GM19463 (cell line): ENCODE measurements at regions not wholly inside any gene's neighbourhood (a gene's known extent, or its start where the extent isn't known, plus 50 kb on each side); places are given as distances from the start of the nearest gene placed in this dataset.

Experiments used
- ATAC-seq: cut with Tn5 transposase; IDR thresholded peaks from one replicate; pipeline ENCODE4 v1.9.1; 2021; ENCODE audit warnings: mild to moderate bottlenecking, moderate library complexity; ENCODE audit not compliant: unreplicated experiment

GRCh38 chr1:163796394-163796821 lies 474.7 kb downstream of the NUF2 start:
- no peak for ATAC-seq

DNA sequence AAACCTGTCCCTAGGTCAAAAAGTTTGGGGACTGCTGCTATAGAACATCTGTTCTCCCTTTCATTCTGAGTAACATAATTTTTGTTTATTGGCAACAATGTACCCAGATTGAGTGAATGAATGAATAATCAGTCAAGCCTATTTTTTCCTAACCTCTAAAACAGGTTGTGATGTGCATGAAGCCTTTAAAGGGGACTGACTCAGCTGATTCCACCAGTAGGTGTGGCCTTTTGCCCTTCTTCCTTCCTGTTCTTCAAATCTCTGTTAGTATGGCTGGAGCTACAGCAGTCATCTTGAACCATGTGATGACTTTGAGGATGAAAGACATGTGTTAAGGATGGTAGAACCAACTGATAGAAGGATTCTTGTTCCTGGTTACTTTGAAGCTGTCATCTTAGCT lies 476.1 kb downstream of the NUF2 start:
- ATAC-seq = no peak

DNA sequence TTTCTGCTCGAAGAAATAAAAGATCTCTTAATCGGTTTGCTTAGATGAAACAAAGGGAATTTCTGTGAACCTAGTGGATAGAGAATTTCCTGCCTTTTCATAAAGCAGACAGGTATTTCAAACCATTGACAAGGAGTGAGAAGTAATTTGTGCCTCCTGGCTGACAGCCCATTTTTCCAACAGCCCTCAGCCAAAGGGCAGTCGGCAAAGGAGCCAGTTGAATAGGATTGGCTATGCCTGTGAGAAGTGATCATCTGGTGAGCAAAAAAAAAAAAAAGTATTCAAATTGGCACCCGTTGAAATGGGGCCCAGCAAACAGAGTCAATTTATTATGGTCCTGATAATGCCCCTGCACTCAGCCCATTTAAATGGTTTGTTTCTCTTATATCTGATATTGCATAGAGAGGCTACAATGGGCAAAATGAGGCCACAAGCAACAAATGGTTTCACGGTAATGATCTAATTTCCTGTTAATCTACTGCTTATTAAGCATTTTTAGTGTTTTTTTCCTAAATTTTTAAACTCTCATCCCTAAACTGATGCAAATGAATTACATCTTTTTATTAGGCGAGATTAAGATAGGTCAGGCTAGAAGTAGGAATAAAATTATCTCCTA lies 477.5 kb downstream of the NUF2 start:
- no peak for ATAC-seq

DNA sequence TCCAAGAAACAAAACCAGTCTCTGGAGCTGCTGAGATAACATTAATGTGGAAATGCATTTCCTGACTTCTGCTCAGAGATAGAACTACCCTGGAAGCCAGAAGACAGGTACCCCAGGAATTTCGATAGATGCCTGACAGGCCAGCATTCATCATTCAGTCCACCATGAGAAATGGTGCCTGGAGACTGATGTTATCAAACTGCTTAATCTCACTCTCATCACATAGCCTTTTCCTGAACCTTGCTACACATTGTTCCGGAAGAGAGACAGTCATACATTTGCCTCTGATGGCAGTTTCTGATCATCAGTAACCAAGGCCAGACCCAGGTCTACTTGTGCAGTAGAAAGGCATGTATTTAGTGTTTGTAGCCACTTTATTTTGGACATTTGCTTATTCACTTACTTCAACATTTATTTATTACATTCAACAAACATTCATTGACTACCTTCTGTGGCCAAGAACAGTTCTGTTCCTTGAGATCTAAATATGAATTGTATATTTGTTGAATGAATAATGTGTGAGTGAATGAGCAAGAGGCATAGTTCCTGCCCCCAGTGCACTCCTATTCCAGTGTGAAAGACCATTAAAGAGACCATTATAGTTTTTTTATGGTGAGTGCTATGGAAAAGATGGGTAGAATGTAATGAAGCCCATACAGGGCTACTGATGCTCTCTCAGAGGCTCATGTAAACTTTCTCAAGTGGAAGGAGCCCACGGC lies 485.7 kb downstream of the NUF2 start:
- ATAC-seq = no peak

- no peak for ATAC-seq
Measured at GRCh38 chr1:163813251-163813650, 491.5 kb downstream of the NUF2 start.

- peak; percentile 42 for ATAC-seq
Measured at GRCh38 chr1:163820226-163820625, 498.5 kb downstream of the NUF2 start.

DNA sequence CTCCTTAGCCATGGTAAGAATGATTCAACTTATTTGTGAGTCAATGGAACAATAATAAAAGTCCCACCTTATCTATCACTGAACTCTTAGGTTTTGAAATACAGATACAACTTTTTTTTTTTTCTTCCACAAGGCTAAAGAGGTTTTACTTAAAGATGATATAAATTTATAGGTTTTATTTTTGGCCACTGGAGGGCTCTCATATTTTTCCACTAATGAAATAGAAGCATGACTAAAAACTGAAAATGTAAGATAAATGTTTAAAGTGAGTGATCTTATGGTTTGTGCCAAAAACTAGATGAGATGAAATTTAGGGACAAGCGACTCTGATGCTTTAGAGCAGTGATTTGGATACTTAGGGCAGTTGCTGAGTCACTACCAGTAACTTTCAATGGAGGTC lies 499.0 kb downstream of the NUF2 start:
- no peak for ATAC-seq

DNA sequence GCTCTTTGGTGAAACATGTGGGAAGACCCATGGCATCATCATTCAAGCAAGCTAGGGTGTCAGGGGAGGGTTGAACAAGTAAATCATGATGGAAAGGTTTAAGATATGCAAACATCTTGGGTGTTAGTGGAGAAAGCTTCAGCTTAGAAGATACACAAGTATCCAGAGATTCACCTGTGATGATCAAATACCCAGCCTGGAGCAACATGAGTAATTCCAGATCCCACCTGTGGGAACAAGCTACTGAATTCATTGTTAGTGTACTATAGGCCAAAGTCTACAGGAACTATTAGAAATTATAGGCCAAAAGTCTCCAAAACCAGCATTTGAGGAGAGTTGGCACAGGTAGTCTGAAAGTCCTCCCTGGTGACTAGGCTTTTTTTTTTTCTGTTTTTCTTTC lies 499.9 kb downstream of the NUF2 start:
- no peak for ATAC-seq

- no peak for ATAC-seq
Measured at GRCh38 chr1:163823017-163823416, 501.3 kb downstream of the NUF2 start.

DNA sequence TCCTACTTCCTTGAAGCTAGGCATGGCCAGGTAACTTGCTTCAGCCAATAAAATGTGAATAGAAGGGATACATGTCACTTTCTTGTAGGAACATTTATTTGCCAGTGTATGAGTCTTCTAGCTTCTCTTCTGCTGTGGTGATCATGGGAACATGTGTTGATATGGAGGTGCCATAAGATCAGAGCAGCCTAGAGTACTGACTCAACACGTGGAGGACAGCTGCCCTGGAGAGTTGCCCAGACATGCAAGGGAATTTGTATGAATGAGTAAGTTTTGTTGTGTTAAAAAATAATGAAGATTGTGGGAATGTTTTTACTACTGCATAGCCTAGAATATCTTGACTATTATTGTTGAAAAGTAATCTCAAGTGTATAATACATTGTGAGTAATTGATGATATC lies 502.3 kb downstream of the NUF2 start:
- no peak for ATAC-seq

- no peak for ATAC-seq
Measured at GRCh38 chr1:163824490-163824889, 502.7 kb downstream of the NUF2 start.

- ATAC-seq = no peak
Measured at GRCh38 chr1:163826500-163826899, 504.7 kb downstream of the NUF2 start.

- ATAC-seq = no peak
Measured at GRCh38 chr1:163834778-163835177, 513.0 kb downstream of the NUF2 start.

DNA sequence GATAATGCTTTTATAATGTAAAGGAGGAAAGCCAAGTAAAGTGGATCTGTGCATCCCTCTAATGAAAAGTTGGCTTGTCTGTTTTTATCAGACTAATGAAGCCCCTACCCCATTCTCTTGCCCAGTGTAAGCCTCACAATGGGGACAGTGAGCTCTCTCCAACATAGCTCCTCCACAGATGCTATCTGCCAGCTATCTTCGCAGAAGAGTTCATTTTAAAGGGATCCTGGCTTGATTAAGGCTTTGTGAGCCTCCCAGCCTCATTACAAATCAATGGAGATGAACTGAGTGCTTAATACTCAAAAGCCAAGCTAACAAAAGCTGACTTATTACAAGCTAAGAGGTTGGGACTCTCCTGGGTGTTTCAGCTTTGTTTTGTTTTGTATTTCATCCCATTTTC lies 514.7 kb downstream of the NUF2 start:
- ATAC-seq = no peak

- ATAC-seq = no peak
Measured at GRCh38 chr1:163837206-163837605, 515.5 kb downstream of the NUF2 start.

DNA sequence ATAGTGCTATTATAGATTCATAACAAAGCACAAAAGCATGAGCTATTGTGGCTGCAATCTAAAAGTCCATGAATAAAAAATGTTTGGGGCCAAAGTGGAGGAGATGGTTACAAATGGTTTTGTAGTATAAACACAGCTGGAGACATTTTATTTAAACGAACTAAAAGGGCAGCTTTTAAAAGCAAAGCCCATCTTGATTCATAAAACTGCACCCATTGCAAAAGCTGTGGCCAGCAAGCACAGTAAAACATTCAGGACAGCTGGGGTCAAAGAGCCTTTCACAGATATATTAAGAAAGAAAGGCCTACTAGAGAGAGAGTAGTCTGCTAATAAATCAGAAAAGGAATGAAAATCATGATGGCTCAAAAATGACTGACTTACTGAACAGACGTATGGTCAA lies 520.8 kb downstream of the NUF2 start:
- no peak for ATAC-seq

GRCh38 chr1:163844459-163844858 lies 522.7 kb downstream of the NUF2 start:
- ATAC-seq = no peak

DNA sequence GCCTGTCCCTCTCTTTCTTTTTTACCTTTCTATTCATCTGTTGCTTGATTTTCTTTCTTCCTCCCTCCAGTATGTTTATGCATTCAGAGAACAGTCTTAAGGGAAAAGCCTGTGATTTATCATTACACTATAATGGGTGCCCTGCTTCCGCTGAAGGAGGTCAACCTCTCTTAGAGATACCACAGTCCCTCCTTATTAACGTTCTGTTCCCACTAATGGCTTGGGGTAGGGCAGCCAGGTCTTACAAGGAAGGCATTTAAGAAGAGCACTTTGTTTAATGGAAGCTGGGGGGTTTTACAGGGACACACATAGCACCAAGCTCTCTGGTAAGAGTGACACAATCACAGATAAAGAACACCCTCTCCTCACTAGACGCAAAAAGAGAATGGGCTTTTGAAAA lies 523.5 kb downstream of the NUF2 start:
- ATAC-seq = no peak

DNA sequence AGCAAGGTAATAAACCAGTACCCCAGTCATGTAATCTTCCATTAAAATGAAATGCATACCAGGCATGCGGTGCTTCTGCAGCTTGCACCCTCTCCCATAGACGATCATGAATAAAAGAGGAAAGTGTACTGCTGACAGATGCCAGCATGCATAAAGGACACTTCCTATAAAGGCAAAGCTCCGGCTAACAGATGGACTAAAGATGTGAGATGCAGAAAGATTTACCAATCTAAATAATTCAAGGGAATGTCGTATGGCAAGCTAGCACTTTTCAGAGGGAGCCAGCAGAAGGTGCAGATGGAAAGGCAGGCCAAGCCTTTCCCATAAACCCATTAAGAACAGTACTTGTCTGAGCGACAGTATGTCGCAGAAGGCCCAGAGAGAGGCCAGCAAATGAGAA lies 542.0 kb downstream of the NUF2 start:
- no peak for ATAC-seq

GRCh38 chr1:163864207-163864606 lies 542.5 kb downstream of the NUF2 start:
- no peak for ATAC-seq

DNA sequence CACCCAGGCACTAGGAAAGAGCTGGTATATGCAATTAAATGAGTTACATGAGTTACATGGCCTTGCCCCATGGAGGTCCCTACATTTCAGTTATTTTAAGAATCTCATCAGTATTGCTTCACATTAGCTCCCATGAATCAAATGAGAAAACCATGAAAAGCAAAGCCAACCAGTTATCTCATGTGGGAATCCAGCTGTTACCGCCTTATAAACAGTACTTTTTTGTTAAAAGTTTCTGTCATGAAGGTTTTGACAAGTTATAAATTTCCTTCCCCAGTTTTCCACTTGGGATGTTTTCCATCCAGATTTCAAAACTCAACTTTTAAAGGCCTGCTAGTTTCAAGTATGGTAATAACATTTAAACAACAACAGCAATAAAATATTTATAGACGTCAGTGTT lies 544.8 kb downstream of the NUF2 start:
- no peak for ATAC-seq

DNA sequence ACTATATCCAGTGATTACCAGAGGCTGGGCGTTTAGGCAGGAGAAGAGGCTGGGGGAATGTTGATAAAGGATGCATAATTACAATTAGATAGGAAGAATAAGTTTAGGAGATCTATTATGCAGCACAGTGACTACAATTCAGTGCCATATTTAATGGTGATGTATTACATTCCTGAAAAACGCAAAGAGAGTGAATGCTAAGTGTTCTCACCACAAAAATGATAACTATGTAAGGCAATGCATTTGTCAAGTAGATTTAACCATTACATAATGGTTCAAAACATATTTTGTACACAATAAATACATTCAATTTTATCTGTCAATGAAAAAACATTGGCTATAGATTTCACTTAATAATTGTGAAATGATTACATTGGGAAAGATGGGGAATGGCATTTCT lies 548.9 kb downstream of the NUF2 start:
- ATAC-seq = no peak

- ATAC-seq = no peak
Measured at GRCh38 chr1:163872067-163872466, 550.3 kb downstream of the NUF2 start.
